CD14-positive monocyte (primary cell): ENCODE measurements at regions not wholly inside any gene's neighbourhood (a gene's known extent, or its start where the extent isn't known, plus 50 kb on each side); places are given as distances from the start of the nearest gene placed in this dataset.

Experiments
- DNase-seq, 3 donors: peaks; one replicate each; pipeline ENCODE4 v3.0.0-alpha.2; 2011 to 2022
- H2AFZ ChIP-seq: 2 replicates; pipeline ENCODE4 v1.6.0; 2012; ENCODE audit warnings: mild to moderate bottlenecking, low read depth, low read length, inconsistent platforms; ENCODE audit not compliant: insufficient read depth, poor library complexity, severe bottlenecking
- H3K27ac ChIP-seq, 2 donors: 1 replicate in 1 of 2; 2 replicates in 1 of 2; pipeline ENCODE4 v1.5.1; 2012 to 2013; ENCODE audit warnings: low read length in 2 of 2, control low read depth in 1 of 2, inconsistent platforms in 1 of 2, low read depth in 1 of 2, mild to moderate bottlenecking in 1 of 2
- H3K27me3 ChIP-seq, 2 donors: one replicate each; pipeline versions ENCODE4 v1.6.0 to v1.6.1; 2011 to 2013; ENCODE audit warnings: low read length in 2 of 2; ENCODE audit not compliant: control insufficient read depth in 2 of 2, insufficient read depth in 2 of 2
- H3K36me3 ChIP-seq, 2 donors: replicated peaks in 1 of 2; 1 replicate in 1 of 2; 2 replicates in 1 of 2; pipeline versions ENCODE4 v1.5.1 to v1.6.1; 2012 to 2013; ENCODE audit warnings: low read length in 2 of 2, control low read depth in 1 of 2, inconsistent platforms in 1 of 2, mild to moderate bottlenecking in 1 of 2; ENCODE audit not compliant: insufficient read depth in 2 of 2, control insufficient read depth in 1 of 2
- H3K4me1 ChIP-seq, 2 donors: 1 replicate in 1 of 2; 2 replicates in 1 of 2; pipeline versions ENCODE4 v1.5.1 to v1.6.1; 2012 to 2013; ENCODE audit warnings: low read length in 2 of 2, control low read depth in 1 of 2, inconsistent platforms in 1 of 2, mild to moderate bottlenecking in 1 of 2, moderate library complexity in 1 of 2; ENCODE audit not compliant: insufficient read depth in 2 of 2, control insufficient read depth in 1 of 2
- H3K4me2 ChIP-seq: replicated peaks from 2 replicates; pipeline ENCODE3; 2012; ENCODE audit warnings: low read length, moderate library complexity, mild to moderate bottlenecking; ENCODE audit not compliant: poor library complexity, severe bottlenecking; ENCODE audit errors: extremely low read depth
- H3K4me3 ChIP-seq, 3 experiments: fragments of 200-600 bp in 1 of 3; sonication (generic) in 1 of 3; replicated peaks in 1 of 3; 1 replicate in 2 of 3; 2 replicates in 1 of 3; pipeline ENCODE4 v1.5.1; 2011 to 2013; ENCODE audit warnings: low read length in 3 of 3, mild to moderate bottlenecking in 3 of 3, control low read depth in 2 of 3, low read depth in 2 of 3, inconsistent platforms in 1 of 3, moderate library complexity in 1 of 3
- H3K79me2 ChIP-seq: 2 replicates; pipeline ENCODE4 v1.6.0; 2012; ENCODE audit warnings: mild to moderate bottlenecking, control low read depth, inconsistent platforms, low read length, moderate library complexity; ENCODE audit not compliant: insufficient read depth
- H3K9ac ChIP-seq: 2 replicates; pipeline ENCODE4 v1.6.0; 2017; ENCODE audit warnings: low read length, mild to moderate bottlenecking; ENCODE audit not compliant: insufficient read depth, poor library complexity, severe bottlenecking
- H3K9me3 ChIP-seq, 2 donors: replicated peaks in 1 of 2; 1 replicate in 1 of 2; 2 replicates in 1 of 2; pipeline versions ENCODE4 v1.5.1 to v1.6.1; 2012 to 2013; ENCODE audit warnings: low read length in 2 of 2, control low read depth in 1 of 2; ENCODE audit not compliant: control insufficient read depth in 1 of 2, insufficient read depth in 1 of 2
- H4K20me1 ChIP-seq: 2 replicates; pipeline ENCODE4 v1.6.0; 2012; ENCODE audit warnings: mild to moderate bottlenecking, low read length, control low read depth, moderate library complexity; ENCODE audit not compliant: insufficient read depth
- H3K27ac Mint-ChIP-seq, 7 donors: one replicate each; pipeline ENCODE4 v1.8.0; 2020; ENCODE audit warnings: mild to moderate bottlenecking in 7 of 7, mixed read lengths in 7 of 7, moderate library complexity in 6 of 7, inconsistent platforms in 2 of 7
- H3K27me3 Mint-ChIP-seq, 3 donors: one replicate each; pipeline ENCODE4 v1.8.0; 2021 to 2022; ENCODE audit warnings: low read depth in 3 of 3, mild to moderate bottlenecking in 3 of 3, mixed read lengths in 3 of 3, moderate library complexity in 3 of 3, inconsistent platforms in 1 of 3
- H3K36me3 Mint-ChIP-seq, 2 donors: one replicate each; pipeline ENCODE4 v1.8.0; 2020; ENCODE audit warnings: mixed read lengths in 2 of 2, inconsistent platforms in 1 of 2, mild to moderate bottlenecking in 1 of 2
- H3K4me1 Mint-ChIP-seq: one replicate; pipeline ENCODE4 v1.8.0; 2020; ENCODE audit warnings: mild to moderate bottlenecking, mixed read lengths
- H3K4me3 Mint-ChIP-seq, 2 donors: one replicate each; pipeline ENCODE4 v1.8.0; 2020; ENCODE audit warnings: mild to moderate bottlenecking in 2 of 2, mixed read lengths in 2 of 2, moderate library complexity in 1 of 2
- H3K9me3 Mint-ChIP-seq, 7 donors: one replicate each; pipeline ENCODE4 v1.8.0; 2020 to 2022; ENCODE audit warnings: mixed read lengths in 7 of 7, mild to moderate bottlenecking in 6 of 7, moderate library complexity in 6 of 7, inconsistent platforms in 2 of 7
- CTCF ChIP-seq: fragments of 200-600 bp; IDR thresholded peaks from one replicate; pipeline ENCODE4 v1.8.0; 2022; ENCODE audit warnings: antibody characterized with exemption, mild to moderate bottlenecking
- WGBS: methylation state at CpG from one replicate; pipeline ENCODE4 v1.1.5; 2013; ENCODE audit warnings: missing lambda C conversion rate; ENCODE audit not compliant: insufficient coverage; 5-methylcytosine and 5-hydroxymethylcytosine counted together
- intact Hi-C, 2 donors: fragments of 100-400 bp; cut with micrococcal nuclease; formaldehyde crosslinking; loops; one replicate each; pipeline versions ENCODE4 v1.15.0 to v1.15.1; 2023

DNA sequence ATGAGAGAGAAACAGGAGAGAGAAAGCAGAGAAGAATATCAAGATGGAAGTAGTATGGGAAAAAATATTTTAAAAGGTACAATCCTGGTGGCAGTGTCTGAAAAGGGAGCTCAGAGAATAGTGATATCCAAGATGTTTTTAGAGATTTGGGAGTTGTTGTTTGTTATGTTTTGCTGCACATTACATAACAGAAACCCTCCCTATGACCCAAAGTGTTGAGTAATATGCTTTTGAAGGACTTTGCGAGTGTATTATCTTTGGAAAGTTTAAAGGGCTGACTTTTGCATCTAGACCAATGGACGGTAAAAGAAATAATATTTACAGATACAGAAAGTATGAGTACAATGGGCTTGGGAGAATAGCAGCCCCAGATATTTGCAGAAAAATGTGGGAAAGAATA, 759.7 kb downstream of the NTRK3 start:
- Histone ChIP-seq H3K9ac (no peak overlapping the region), H3K36me3 (no peaks in the 10 kb centered on the region), H4K20me1 (no peaks in the 10 kb centered on the region), H3K9me3 (peaks cover 0 to 4% of the 10 kb centered on the region in 2 donors), H3K27ac (no peak overlapping the region), H3K4me1 (no peaks in the 10 kb centered on the region), H3K79me2 (no peaks in the 10 kb centered on the region), H3K27me3 (no peaks in the 10 kb centered on the region), H3K4me3 (no peak overlapping the region), H2AFZ (no peak overlapping the region), H3K4me2 (no peak overlapping the region)
- intact Hi-C loops: no loop called here
- WGBS: 100% methylated on average over 1 of the region's 2 CpGs
- Mint-ChIP-seq H3K4me3 (no peak overlapping the region), H3K27me3 (peaks cover 0 to 3% (median 0%) of the 10 kb centered on the region in 3 donors), H3K36me3 (no peaks in the 10 kb centered on the region), H3K27ac (no peak overlapping the region), H3K4me1 (no peaks in the 10 kb centered on the region), H3K9me3 (peaks cover 0 to 7% (median 4%) of the 10 kb centered on the region in 7 donors)
- DNase-seq: no peak
- no peak for TF ChIP-seq CTCF

DNA sequence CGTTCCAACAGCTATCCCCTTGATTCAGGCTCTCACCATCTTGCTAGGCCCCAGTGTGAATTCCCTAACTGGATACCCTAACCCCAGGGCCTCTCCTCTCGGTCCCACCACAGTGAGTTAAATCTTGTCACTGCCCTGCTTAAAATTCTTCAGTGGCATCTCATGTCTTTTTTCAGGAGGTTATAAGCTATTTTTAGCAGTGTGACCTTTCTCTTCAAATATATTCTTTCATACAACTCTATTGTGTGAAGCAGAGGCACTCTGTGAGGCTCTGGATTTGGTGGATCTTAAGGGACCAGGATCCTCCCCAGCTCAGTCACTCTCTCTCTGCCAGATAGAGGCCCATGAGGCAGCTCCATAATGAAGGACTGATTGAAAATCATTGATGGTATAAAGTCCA, 760.4 kb downstream of the NTRK3 start:
- DNase-seq: no peak
- H3K27ac ChIP-seq: no peak overlapping the region
- Mint-ChIP-seq H3K9me3 (peaks cover 0 to 7% (median 3%) of the 10 kb centered on the region in 7 donors), H3K27ac (no peak overlapping the region), H3K4me1 (no peaks in the 10 kb centered on the region), H3K4me3 (no peak overlapping the region), H3K27me3 (peaks cover 0 to 3% (median 0%) of the 10 kb centered on the region in 3 donors), H3K36me3 (no peaks in the 10 kb centered on the region)
- no peak overlapping the region for H3K4me3 ChIP-seq
- H2AFZ ChIP-seq: no peak overlapping the region
- WGBS: 67% methylated on average over 1 of the region's 2 CpGs
- H3K27me3 ChIP-seq: no peaks in the 10 kb centered on the region
- no peak overlapping the region for H3K9ac ChIP-seq
- intact Hi-C loops: no loop called here
- no peak for TF ChIP-seq CTCF
- H3K36me3 ChIP-seq: no peaks in the 10 kb centered on the region
- no peaks in the 10 kb centered on the region for H4K20me1 ChIP-seq
- H3K4me2 ChIP-seq: no peak overlapping the region
- no peaks in the 10 kb centered on the region for H3K4me1 ChIP-seq
- H3K9me3 ChIP-seq: peaks cover 0 to 4% of the 10 kb centered on the region in 2 donors
- no peaks in the 10 kb centered on the region for H3K79me2 ChIP-seq
